ENCODE measurements at regions not wholly inside any gene's neighbourhood (a gene's known extent, or its start where the extent isn't known, plus 50 kb on each side); places are given as distances from the start of the nearest gene placed in this dataset.

DNA sequence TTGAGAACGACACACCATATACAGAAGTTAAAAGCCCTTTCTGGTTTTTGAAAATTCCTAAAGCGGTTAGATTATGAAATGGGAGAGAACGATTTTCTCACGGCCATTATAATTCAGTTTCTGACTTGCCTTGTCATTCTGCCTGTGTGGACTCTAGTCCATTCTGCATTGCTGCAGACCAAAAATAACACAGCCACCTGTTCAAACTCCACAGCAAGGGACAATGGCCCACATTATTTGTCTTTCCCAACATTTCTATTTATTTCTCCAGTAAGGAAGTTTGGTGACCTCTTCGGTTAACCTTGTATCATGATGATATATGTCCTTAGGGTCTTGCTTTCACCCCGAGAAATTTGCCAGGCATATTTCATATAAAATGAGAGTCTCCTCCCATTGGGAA is 497.7 kb downstream of the BRINP1 start:
- Mint-ChIP-seq H3K27me3 (ENCODE audit: insufficient read depth, unreplicated experiment) (no peaks in the 10 kb centered on the region), H3K4me3 (ENCODE audit: unreplicated experiment) (no peak overlapping the region), H3K4me1 (ENCODE audit: low read depth, unreplicated experiment) (no peaks in the 10 kb centered on the region), H3K27ac (ENCODE audit: unreplicated experiment) (no peak overlapping the region), H3K36me3 (ENCODE audit: insufficient read depth, unreplicated experiment) (no peaks in the 10 kb centered on the region), H3K9me3 (ENCODE audit: unreplicated experiment) (no peaks in the 10 kb centered on the region)
- ChIA-PET POLR2A (no interaction called here), CTCF (no interaction called here)
- no TSS peak for BruUV-seq (replicated peaks)
- intact Hi-C loops (cut with micrococcal nuclease; ENCODE audit: unreplicated experiment) = no loop called here
- no peaks in the 10 kb centered on the region for H3K36me3 ChIP-seq (ENCODE audit: control insufficient read depth, insufficient read depth, low read length)
- DNase-seq = no peak
- TF ChIP-seq, protein P1, sequence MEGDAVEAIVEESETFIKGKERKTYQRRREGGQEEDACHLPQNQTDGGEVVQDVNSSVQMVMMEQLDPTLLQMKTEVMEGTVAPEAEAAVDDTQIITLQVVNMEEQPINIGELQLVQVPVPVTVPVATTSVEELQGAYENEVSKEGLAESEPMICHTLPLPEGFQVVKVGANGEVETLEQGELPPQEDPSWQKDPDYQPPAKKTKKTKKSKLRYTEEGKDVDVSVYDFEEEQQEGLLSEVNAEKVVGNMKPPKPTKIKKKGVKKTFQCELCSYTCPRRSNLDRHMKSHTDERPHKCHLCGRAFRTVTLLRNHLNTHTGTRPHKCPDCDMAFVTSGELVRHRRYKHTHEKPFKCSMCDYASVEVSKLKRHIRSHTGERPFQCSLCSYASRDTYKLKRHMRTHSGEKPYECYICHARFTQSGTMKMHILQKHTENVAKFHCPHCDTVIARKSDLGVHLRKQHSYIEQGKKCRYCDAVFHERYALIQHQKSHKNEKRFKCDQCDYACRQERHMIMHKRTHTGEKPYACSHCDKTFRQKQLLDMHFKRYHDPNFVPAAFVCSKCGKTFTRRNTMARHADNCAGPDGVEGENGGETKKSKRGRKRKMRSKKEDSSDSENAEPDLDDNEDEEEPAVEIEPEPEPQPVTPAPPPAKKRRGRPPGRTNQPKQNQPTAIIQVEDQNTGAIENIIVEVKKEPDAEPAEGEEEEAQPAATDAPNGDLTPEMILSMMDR (IDR thresholded peaks at IDR 0.05; ENCODE audit: insufficient read depth in 1 of 2, low read depth in 1 of 2, low read length in 1 of 2, severe bottlenecking in 1 of 2, unreplicated experiment in 1 of 2) = no peak
- H3K27me3 ChIP-seq (replicated peaks; ENCODE audit: control insufficient read depth, insufficient read depth, low read length) = no peaks in the 10 kb centered on the region
- H3K9me3 ChIP-seq = no peaks in the 10 kb centered on the region
- no peak overlapping the region for H3K4me3 ChIP-seq (ENCODE audit: low read depth, low read length)
- no peaks in the 10 kb centered on the region for H3K4me1 ChIP-seq

DNA sequence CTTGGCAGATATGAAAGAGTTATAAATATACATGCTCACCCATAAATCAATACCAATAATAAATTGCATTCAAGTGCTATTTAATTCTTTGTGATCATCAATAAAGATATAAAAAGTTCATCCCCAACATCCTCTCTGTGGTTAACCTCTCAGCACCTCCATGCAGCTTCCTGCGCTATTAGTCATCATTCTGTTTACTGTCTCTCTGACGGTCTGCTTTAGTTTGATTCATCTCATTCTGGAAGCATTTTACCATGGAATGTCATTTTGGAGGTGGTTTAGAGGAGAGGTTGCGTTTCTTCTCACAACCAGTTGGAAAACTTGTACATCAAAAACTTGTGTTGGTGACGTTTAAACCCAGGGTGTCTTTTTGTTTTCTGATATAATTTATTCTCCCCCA is 486.6 kb downstream of the BRINP1 start:
- no TSS peak for BruUV-seq (replicated peaks)
- H3K9me3 Mint-ChIP-seq (ENCODE audit: unreplicated experiment) = no peaks in the 10 kb centered on the region
- CTCF ChIA-PET = no interaction called here

GRCh38 chr9:118883411-118883810 is 485.8 kb downstream of the BRINP1 start:
- no peaks in the 10 kb centered on the region for H3K4me1 Mint-ChIP-seq (ENCODE audit: low read depth, unreplicated experiment)
- H3K27me3 Mint-ChIP-seq (ENCODE audit: insufficient read depth, unreplicated experiment) = peaks cover 6% of the 10 kb centered on the region
- H3K27me3 ChIP-seq (replicated peaks; ENCODE audit: control insufficient read depth, insufficient read depth, low read length) = no peaks in the 10 kb centered on the region
- intact Hi-C loops (cut with micrococcal nuclease; ENCODE audit: unreplicated experiment) = no loop called here
- no TSS peak for BruUV-seq (replicated peaks)
- TF ChIP-seq, protein P1 (IDR thresholded peaks at IDR 0.05; ENCODE audit: insufficient read depth in 1 of 2, low read depth in 1 of 2, low read length in 1 of 2, severe bottlenecking in 1 of 2, unreplicated experiment in 1 of 2) = no peak
- no peaks in the 10 kb centered on the region for H3K9me3 ChIP-seq
- no peak overlapping the region for H3K4me3 Mint-ChIP-seq (ENCODE audit: unreplicated experiment)
- no peaks in the 10 kb centered on the region for H3K36me3 Mint-ChIP-seq (ENCODE audit: insufficient read depth, unreplicated experiment)
- H3K27ac Mint-ChIP-seq (ENCODE audit: unreplicated experiment) = no peak overlapping the region
- DNase-seq = no peak
- H3K4me1 ChIP-seq = no peaks in the 10 kb centered on the region
- no peaks in the 10 kb centered on the region for H3K36me3 ChIP-seq (ENCODE audit: control insufficient read depth, insufficient read depth, low read length)
- ChIA-PET POLR2A (no interaction called here), CTCF (no interaction called here)
- no peaks in the 10 kb centered on the region for H3K9me3 Mint-ChIP-seq (ENCODE audit: unreplicated experiment)
- no peak overlapping the region for H3K4me3 ChIP-seq (ENCODE audit: low read depth, low read length)

More for the DNA sequence above, 486.6 kb downstream of the BRINP1 start:
- Mint-ChIP-seq H3K4me3 (ENCODE audit: unreplicated experiment) (no peak overlapping the region), H3K27ac (ENCODE audit: unreplicated experiment) (no peak overlapping the region), H3K36me3 (ENCODE audit: insufficient read depth, unreplicated experiment) (no peaks in the 10 kb centered on the region), H3K27me3 (ENCODE audit: insufficient read depth, unreplicated experiment) (peaks cover 6% of the 10 kb centered on the region), H3K4me1 (ENCODE audit: low read depth, unreplicated experiment) (no peaks in the 10 kb centered on the region)
- TF ChIP-seq, protein P1 (IDR thresholded peaks at IDR 0.05; ENCODE audit: insufficient read depth in 1 of 2, low read depth in 1 of 2, low read length in 1 of 2, severe bottlenecking in 1 of 2, unreplicated experiment in 1 of 2) = no peak
- Histone ChIP-seq H3K27me3 (replicated peaks; ENCODE audit: control insufficient read depth, insufficient read depth, low read length) (no peaks in the 10 kb centered on the region), H3K9me3 (no peaks in the 10 kb centered on the region), H3K4me3 (ENCODE audit: low read depth, low read length) (no peak overlapping the region), H3K36me3 (ENCODE audit: control insufficient read depth, insufficient read depth, low read length) (no peaks in the 10 kb centered on the region), H3K4me1 (no peaks in the 10 kb centered on the region)
- intact Hi-C loops (cut with micrococcal nuclease; ENCODE audit: unreplicated experiment) = no loop called here
- POLR2A ChIA-PET = no interaction called here
- DNase-seq = no peak

Data from Caco-2 (cell line).